Transverse colon (tissue), 4 donors: ENCODE measurements at regions not wholly inside any gene's neighbourhood (a gene's known extent, or its start where the extent isn't known, plus 50 kb on each side); places are given as distances from the start of the nearest gene placed in this dataset.
"Not testable (repeated sequence)": the region's sequence is repeated elsewhere in the genome, so short reads cannot be mapped to it uniquely, and the experiment has no call there.

ENCODE experiments used
- EP300 ChIP-seq: sonication (generic); formaldehyde crosslinking; IDR thresholded peaks from one replicate; pipeline ENCODE4 v1.6.1; 2017; ENCODE audit warnings: antibody characterized with exemption, low read depth
- POLR2AphosphoS5 ChIP-seq, 3 donors: sonication (generic); formaldehyde crosslinking; IDR thresholded peaks; one replicate each; pipeline ENCODE4 v1.6.1; 2016; ENCODE audit warnings: antibody characterized with exemption in 3 of 3
- TF ChIP-seq, protein P1 (sequence below), 5 experiments: fragments of 200-600 bp in 3 of 5; fragments of 450-650 bp in 2 of 5; sonication (generic) in 3 of 5; IDR thresholded peaks; 1 replicate in 2 of 5; 2 replicates in 3 of 5; pipeline ENCODE4 v1.5.1; 2016 to 2017; ENCODE audit warnings: antibody characterized with exemption in 5 of 5, inconsistent platforms in 3 of 5, mild to moderate bottlenecking in 2 of 5, moderate library complexity in 1 of 5

DNA sequence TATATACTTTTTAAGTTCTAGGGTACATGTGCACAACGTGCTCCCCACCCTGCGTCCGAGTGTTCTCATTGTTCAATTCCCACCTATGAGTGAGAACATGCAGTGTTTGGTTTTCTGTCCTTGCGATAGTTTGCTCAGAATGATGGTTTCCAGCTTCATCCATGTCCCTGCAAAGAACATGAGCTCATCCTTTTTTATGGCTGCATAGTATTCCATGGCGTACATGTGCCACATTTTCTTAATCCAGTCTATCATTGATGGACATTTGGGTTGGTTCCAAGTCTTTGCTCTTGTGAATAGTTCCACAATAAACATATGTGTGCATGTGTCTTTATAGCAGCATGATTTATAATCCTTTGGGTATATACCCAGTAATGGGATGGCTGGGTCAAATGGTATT lies 148.1 kb upstream of the CHST15 start:
- TF ChIP-seq, protein P1, sequence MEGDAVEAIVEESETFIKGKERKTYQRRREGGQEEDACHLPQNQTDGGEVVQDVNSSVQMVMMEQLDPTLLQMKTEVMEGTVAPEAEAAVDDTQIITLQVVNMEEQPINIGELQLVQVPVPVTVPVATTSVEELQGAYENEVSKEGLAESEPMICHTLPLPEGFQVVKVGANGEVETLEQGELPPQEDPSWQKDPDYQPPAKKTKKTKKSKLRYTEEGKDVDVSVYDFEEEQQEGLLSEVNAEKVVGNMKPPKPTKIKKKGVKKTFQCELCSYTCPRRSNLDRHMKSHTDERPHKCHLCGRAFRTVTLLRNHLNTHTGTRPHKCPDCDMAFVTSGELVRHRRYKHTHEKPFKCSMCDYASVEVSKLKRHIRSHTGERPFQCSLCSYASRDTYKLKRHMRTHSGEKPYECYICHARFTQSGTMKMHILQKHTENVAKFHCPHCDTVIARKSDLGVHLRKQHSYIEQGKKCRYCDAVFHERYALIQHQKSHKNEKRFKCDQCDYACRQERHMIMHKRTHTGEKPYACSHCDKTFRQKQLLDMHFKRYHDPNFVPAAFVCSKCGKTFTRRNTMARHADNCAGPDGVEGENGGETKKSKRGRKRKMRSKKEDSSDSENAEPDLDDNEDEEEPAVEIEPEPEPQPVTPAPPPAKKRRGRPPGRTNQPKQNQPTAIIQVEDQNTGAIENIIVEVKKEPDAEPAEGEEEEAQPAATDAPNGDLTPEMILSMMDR (IDR thresholded peaks at IDR 0.05): not testable (repeated sequence)
- not testable (repeated sequence) for TF ChIP-seq EP300; POLR2AphosphoS5 (IDR thresholded peaks at IDR 0.05)
